GM18505 (cell line): ENCODE measurements at regions not wholly inside any gene's neighbourhood (a gene's known extent, or its start where the extent isn't known, plus 50 kb on each side); places are given as distances from the start of the nearest gene placed in this dataset.

Experiments
- ATAC-seq: cut with Tn5 transposase; IDR thresholded peaks from one replicate; pipeline ENCODE4 v1.9.1; 2021; ENCODE audit not compliant: unreplicated experiment
- POLR2A ChIP-seq: IDR thresholded peaks from 4 replicates; pipeline ENCODE4 v1.6.1; 2011; ENCODE audit warnings: borderline replicate concordance; ENCODE audit not compliant: insufficient read depth, insufficient read length; ENCODE audit errors: extremely low read depth

DNA sequence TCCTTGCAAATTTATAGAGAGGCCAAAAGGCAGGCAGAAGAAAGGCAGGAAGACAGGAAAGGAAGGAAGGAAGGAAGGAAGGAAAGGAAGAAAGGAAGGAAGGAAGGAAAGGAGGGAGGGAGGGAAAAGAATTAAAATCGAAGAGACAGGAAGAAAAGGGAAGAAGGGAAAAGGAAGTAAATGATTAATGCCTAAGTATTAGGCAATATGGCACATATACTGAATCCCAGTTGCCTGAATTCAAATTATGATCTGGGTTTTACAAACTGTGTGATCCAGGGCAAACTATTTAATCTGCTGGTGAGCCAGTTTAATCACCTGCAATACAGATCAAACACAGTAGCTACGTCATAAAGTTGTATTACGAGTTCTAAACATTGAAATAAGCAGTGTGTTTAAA lies 983.6 kb downstream of the FLRT2 start:
- no peak for ATAC-seq
- no peak for TF ChIP-seq POLR2A

DNA sequence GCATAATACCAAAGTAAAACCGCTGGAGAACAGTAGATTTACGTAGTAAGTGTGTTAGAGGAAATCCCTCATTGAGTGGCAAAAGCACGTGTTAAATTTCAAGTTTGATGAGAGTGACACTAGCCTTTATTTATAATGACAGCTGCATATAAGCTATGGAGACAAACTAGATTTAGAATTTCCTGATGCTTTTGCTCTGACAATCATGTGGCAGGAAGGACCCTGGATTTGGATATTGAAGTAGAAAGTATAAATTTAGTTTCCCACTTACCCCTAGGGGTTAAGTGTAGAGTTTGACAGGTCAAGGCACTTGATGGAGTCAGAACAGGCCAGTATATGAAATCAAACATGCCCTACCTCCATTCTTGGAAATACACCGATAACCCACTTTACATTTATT lies 983.1 kb downstream of the FLRT2 start:
- no peak for ATAC-seq
- no peak for TF ChIP-seq POLR2A

DNA sequence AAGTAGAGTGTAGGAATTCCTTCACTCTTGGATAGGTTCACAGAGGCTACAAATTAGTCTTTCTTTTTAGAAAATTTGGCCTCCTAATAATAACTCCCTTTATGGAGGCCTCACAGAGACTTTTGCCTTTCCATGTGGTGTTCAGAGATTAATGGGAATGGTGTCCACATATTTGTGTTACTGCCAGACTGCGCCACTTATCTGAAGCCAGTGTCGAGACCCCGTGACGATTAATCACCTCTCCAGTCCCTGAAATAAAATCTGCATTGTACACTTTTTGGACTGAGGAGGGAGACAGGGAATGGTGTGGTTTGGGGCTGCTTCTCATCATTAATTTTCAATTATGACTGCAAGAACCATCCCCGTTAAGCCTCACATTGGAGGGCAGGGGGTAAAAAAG lies 980.5 kb downstream of the FLRT2 start:
- TF ChIP-seq POLR2A: no peak
- ATAC-seq: no peak

DNA sequence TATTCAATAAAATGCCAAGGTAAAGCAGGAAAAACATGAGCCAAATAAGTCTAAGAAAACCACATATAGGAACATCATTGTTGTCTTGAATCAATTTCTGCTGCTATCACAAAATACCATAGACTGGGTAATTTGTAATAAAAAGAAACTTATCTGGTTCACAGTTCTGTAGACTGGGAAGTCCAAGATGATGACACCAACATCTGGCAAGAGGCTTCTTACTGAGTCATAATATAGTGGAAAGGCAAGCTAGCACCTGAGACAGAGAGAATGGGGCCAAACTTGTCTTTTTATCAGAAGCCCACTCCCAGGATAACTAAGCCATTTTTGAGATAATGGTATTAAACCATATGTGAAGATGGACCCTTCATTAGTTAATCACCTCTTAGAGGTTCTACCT lies 975.9 kb downstream of the FLRT2 start:
- no peak for TF ChIP-seq POLR2A
- ATAC-seq: no peak

DNA sequence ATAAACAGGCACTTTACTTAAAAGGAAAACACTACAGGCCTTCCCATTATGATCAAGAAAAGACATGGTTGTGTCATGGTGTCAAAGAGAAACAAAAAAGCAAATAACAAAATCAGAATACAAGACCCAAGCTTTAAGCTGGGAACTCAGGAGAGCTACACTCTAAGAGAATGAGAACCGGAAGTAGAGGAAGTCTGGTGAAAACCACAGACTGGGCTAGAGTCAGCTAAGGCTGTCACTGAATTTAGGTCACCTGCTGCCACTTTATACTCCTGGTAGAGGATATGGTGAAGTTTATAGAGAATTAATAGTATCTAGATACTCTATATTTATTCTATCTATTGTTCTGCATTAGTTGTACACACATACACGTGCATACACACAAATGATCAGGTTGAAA lies 971.7 kb downstream of the FLRT2 start:
- ATAC-seq: no peak
- no peak for TF ChIP-seq POLR2A

DNA sequence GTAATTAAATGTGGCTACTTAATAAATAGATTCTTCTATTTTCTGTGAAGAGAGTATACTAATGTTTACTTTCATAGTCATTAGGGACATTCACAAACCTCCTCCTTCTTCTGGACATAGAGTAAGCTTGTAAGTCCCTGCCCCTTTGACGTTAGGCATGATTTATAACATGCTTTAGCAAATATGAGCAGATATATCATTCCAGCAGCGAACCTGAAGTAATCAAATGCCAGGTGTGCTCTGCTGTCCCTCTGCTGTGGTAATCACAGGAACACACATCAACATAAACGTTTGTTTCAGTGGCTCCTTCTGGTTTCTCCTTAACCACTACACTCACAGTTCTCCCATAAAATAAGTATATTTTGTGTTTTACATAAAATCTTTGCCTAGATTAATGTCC lies 961.8 kb downstream of the FLRT2 start:
- TF ChIP-seq POLR2A: no peak
- no peak for ATAC-seq

DNA sequence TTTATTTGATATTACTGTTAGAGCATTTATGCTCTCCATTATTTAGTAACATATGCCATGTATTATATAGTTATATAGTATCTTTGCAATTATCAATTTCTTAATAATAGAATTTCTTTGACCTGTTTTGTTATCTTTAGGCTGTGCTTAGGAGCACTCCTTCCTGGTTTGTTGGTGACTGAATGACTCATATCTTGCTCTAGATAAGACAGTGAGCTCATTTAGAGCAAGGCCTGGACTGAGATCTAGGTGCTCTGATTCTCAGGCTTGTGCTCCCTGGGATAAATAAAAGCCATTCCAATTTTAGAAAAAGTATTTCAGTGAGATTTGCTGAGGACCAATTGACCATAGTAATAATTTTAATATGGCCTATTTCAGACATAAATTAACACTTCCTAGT lies 951.2 kb downstream of the FLRT2 start:
- no peak for TF ChIP-seq POLR2A
- no peak for ATAC-seq

DNA sequence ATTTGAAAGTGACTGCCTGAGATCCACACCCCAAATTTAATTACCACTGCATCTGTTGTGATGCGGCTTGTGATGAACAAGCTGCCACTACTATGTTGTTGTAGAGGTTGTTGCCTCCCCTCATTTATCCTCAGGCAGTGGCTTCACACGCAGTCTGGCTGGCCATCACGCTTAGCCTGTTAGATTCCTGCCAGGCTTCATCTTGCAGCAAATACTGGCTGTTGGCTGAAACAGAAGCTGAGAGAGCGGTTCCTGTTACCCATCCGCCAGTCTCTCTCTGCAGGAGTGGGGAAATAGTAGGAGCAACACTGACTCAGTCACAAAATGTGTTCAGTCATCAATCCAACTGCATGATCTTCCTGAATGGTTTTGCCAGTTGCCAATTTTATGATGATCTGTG lies 934.4 kb downstream of the FLRT2 start:
- TF ChIP-seq POLR2A: no peak
- ATAC-seq: no peak

DNA sequence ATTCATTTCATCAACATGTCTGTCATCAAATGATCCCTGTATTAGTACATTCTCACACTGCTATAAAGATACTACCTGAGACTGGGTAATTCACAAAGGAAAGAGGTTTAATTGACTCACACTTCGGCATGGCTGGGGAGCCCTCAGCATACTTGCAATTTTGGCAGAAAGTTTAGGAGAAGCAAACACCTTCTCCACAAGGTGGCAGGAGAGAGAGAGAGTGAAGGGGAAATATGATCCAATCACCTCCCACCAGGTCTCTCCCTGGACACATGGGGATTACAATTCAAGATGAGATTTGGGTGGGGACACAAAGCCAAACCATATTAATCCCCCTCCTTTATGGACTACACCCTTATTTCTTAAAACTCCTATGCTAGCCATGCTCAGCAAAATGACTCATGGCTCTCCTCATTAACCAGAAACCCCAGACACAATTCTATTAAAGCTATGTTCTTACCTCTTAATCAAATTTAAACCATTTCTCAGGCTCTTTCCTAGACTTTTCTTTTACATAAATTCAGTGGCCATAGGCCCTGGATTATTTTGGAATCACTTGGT lies 932.3 kb downstream of the FLRT2 start:
- no peak for TF ChIP-seq POLR2A

DNA sequence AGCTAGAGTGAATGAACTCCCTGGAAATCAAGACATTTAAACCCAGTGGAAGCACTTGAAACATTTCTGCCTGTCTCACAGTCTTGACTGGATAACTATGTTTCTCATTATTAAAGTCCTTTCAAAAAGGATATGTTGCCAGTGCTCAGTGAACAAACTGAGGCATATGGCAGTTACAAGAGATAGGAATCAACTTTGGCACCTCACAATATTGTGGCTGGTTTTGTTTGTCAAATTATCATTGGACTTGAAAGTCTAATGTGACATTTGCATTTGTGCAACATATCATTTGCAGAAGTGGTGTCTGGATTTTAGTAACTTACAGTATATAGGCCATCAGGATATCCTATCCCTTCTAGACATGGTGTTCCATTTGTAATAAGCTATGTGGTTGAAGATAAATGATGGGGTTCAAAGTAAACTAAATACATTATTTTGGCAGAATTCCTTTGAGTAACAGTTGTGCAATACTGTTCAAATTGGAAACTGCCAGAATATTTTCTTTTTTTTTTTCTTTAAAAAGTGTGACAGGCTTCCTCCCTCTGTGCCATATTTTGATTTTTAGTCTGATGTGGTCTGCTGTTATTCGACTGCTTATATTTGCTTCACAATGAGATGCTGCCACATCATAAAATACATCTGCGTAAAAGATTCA lies 927.7 kb downstream of the FLRT2 start:
- TF ChIP-seq POLR2A: no peak
- no peak for ATAC-seq

More for the DNA sequence above, 932.3 kb downstream of the FLRT2 start:
- no peak for ATAC-seq

DNA sequence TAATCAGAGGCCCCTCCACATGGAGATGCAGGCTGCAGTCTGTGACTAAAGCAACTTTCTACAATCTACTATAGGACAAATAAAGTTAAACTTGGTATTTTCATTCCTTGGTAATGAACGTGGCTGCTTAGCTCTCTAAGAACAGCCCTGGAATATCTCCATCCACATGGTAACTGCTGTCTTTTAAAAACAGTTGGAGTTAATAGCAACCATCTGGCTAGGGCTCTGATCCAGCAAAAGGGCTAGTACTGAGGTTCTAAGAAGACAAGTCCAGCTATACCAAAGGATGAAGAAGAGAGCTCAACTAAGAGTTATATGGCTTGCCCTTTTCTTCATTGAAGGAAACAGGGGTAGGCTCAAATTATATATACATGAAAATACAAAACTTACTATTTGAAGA lies 920.1 kb downstream of the FLRT2 start:
- ATAC-seq: no peak
- no peak for TF ChIP-seq POLR2A

DNA sequence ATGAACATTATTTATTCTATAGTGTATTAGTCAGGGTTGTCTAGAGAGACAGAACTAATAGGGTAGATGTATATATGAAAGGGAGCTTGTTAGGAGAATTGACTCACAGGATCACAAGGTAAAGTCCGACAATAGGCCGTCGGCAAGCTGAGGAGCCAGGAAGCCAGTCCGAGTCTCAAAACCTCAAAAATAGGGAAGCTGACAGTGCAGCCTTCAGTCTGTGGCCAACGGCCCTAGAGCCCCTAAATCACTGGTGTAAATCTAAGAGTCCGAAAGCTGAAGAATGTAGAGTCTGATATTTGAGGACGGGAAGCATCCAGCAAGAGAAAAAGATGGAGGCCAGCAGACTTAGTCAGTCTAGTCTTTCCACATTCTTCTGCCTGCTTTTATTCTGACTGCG lies 912.2 kb downstream of the FLRT2 start:
- ATAC-seq: no peak
- TF ChIP-seq POLR2A: no peak

DNA sequence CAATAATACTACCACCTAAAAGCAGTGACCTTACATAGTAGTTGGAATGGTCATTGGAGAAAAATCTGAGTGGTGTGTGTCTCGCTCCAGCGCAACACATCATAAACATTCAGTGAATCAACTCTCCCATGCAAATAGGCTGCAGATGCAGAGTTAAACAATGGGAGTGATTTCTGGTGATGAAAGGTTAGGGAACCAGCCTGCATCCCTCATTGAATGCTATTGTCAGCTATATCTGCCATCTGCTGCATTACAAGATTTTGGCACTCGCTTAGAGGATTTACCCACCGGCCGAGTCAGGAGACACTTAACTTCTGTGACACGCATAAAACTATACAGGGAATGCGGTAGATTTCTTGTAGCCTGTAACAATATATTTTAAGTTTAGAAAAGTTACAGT lies 900.9 kb downstream of the FLRT2 start:
- no peak for TF ChIP-seq POLR2A
- no peak for ATAC-seq

DNA sequence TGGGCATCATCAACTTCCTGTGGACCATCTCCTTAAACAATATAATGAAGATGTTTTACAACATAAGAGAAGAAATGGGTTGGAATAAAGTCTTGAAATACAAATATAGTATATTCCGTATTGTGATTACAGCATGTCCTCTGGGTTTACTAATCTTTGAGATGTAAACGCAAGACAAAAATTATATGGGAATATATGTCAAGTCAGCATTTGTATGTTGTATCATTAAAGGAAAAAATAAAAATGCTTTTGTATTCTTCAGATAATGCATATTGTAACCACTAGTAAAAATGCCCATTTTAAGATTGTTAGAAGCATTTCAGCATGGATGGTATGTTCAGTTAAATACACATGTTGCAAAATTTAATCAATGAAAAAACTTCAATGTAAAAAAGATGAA lies 893.3 kb downstream of the FLRT2 start:
- TF ChIP-seq POLR2A: no peak

DNA sequence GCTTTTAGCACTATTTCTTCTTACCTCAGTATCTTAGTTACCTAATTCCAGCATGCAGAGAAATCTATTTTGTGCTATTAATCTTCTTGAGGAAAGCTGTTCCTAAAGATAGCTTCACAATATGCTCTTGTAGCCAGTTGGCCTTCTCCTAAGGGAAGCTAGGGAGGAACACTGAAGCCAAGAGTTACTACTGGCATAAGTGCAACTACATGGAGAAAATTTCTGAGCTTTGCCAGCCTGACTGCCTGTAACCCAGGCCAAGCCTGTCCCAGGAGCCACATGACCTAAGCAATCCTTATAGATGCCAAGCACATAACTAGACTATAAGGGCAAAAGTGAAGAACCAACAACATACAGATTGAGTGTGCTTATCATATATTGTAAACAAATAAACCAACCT lies 890.2 kb downstream of the FLRT2 start:
- ATAC-seq: no peak
- no peak for TF ChIP-seq POLR2A

More for the DNA sequence above, 893.3 kb downstream of the FLRT2 start:
- ATAC-seq: no peak
